ENCODE measurements at regions not wholly inside any gene's neighbourhood (a gene's known extent, or its start where the extent isn't known, plus 50 kb on each side); places are given as distances from the start of the nearest gene placed in this dataset.
"Not testable (repeated sequence)": the region's sequence is repeated elsewhere in the genome, so short reads cannot be mapped to it uniquely, and the experiment has no call there.

GRCh38 chr20:33923740-33924139 lies 70.0 kb upstream of the RALY start:
- no peak overlapping the region for H3K4me3 ChIP-seq (ENCODE audit: low read depth, low read length)
- DNase-seq (ENCODE audit: low read depth), result no peak
- no peak for TF ChIP-seq CTCF (IDR thresholded peaks at IDR 0.05; ENCODE audit: insufficient read depth, low read length)

GRCh38 chr20:33925867-33926266 lies 67.8 kb upstream of the RALY start:
- no peak for TF ChIP-seq CTCF (IDR thresholded peaks at IDR 0.05; ENCODE audit: insufficient read depth, low read length)
- DNase-seq (ENCODE audit: low read depth), result peak; percentile 56
- no peak overlapping the region for H3K4me3 ChIP-seq (ENCODE audit: low read depth, low read length)

- no peak for DNase-seq (ENCODE audit: low read depth)
- no peak for TF ChIP-seq CTCF (IDR thresholded peaks at IDR 0.05; ENCODE audit: insufficient read depth, low read length)
- no peak overlapping the region for H3K4me3 ChIP-seq (ENCODE audit: low read depth, low read length)
Observed at GRCh38 chr20:33926425-33926824, 67.3 kb upstream of the RALY start.

GRCh38 chr20:33927724-33928123 lies 66.0 kb upstream of the RALY start:
- TF ChIP-seq CTCF (IDR thresholded peaks at IDR 0.05; ENCODE audit: insufficient read depth, low read length), result no peak
- H3K4me3 ChIP-seq (ENCODE audit: low read depth, low read length), result no peak overlapping the region
- no peak for DNase-seq (ENCODE audit: low read depth)

GRCh38 chr20:33929917-33930316 lies 63.8 kb upstream of the RALY start:
- DNase-seq (ENCODE audit: low read depth), result no peak
- no peak overlapping the region for H3K4me3 ChIP-seq (ENCODE audit: low read depth, low read length)
- TF ChIP-seq CTCF (IDR thresholded peaks at IDR 0.05; ENCODE audit: insufficient read depth, low read length), result peak; percentile 9

- peak; percentile 55 for TF ChIP-seq CTCF (IDR thresholded peaks at IDR 0.05; ENCODE audit: insufficient read depth, low read length)
Observed at GRCh38 chr20:33933469-33933909, 60.2 kb upstream of the RALY start.

GRCh38 chr20:33936656-33937055 lies 57.1 kb upstream of the RALY start:
- DNase-seq (ENCODE audit: low read depth), result no peak
- no peak overlapping the region for H3K4me3 ChIP-seq (ENCODE audit: low read depth, low read length)
- TF ChIP-seq CTCF (IDR thresholded peaks at IDR 0.05; ENCODE audit: insufficient read depth, low read length), result no peak

More at GRCh38 chr20:33933469-33933909, 60.2 kb upstream of the RALY start:
- H3K4me3 ChIP-seq (ENCODE audit: low read depth, low read length), result no peak overlapping the region
- peak; percentile 79 for DNase-seq (ENCODE audit: low read depth)

GRCh38 chr20:33939031-33939430 lies 54.7 kb upstream of the RALY start:
- H3K4me3 ChIP-seq (ENCODE audit: low read depth, low read length), result not testable (repeated sequence)
- peak; percentile 66 for DNase-seq (ENCODE audit: low read depth)

Measured in fibroblast of the aortic adventitia (primary cell).